ENCODE measurements at regions not wholly inside any gene's neighbourhood (a gene's known extent, or its start where the extent isn't known, plus 50 kb on each side); places are given as distances from the start of the nearest gene placed in this dataset.

- Histone ChIP-seq H4K20me1 (ENCODE audit: control insufficient read depth, insufficient read depth, insufficient read length) (no peaks in the 10 kb centered on the region), H3K56ac (ENCODE audit: insufficient read length, low read depth, low read length) (no peak overlapping the region), H2BK12ac (ENCODE audit: insufficient read length, low read depth, low read length) (no peak overlapping the region), H2BK15ac (ENCODE audit: low read depth, low read length) (no peak overlapping the region), H3K14ac (ENCODE audit: insufficient read depth, low read length) (no peak overlapping the region), H3K4me1 (ENCODE audit: insufficient read depth, low read length) (no peaks in the 10 kb centered on the region), H3K9ac (ENCODE audit: extremely low read depth, insufficient read length, low read length) (no peak overlapping the region), H3K79me2 (ENCODE audit: insufficient read depth, low read length) (no peaks in the 10 kb centered on the region), H3K4ac (ENCODE audit: low read depth, low read length) (no peak overlapping the region), H2BK5ac (ENCODE audit: insufficient read length, low read length) (no peak overlapping the region), H3K23me2 (ENCODE audit: insufficient read length, low read depth, low read length, poor library complexity, severe bottlenecking) (no peaks in the 10 kb centered on the region), H2AK5ac (ENCODE audit: insufficient read length, low read length) (no peak overlapping the region), H4K8ac (replicated peaks; ENCODE audit: insufficient read length, low read depth, low read length) (no peak overlapping the region), H3K27ac (ENCODE audit: insufficient read length, low read depth, low read length) (no peak overlapping the region), H2AFZ (ENCODE audit: low read length) (no peak overlapping the region), H2BK120ac (ENCODE audit: low read depth, low read length, poor library complexity, severe bottlenecking) (no peak overlapping the region), H3K23ac (ENCODE audit: insufficient read length, low read depth, low read length) (no peak overlapping the region), H3K27me3 (ENCODE audit: insufficient read depth, low read length) (no peaks in the 10 kb centered on the region), H4K5ac (ENCODE audit: insufficient read length, low read depth, low read length) (no peak overlapping the region), H4K91ac (ENCODE audit: insufficient read length, low read depth, low read length) (no peak overlapping the region), H3T11ph (ENCODE audit: low read length) (no peak overlapping the region), H3K4me2 (ENCODE audit: insufficient read depth, insufficient read length, low read length) (no peak overlapping the region), H3K79me1 (ENCODE audit: insufficient read depth, low read depth, low read length, poor library complexity, severe bottlenecking) (no peaks in the 10 kb centered on the region), H2BK20ac (ENCODE audit: low read depth, low read length, poor library complexity, severe bottlenecking) (no peak overlapping the region), H3K9me3 (ENCODE audit: control insufficient read depth, low read depth, low read length) (no peaks in the 10 kb centered on the region), H3K18ac (ENCODE audit: insufficient read length, low read depth, low read length) (no peak overlapping the region)
- TF ChIP-seq CTCF (conservative IDR thresholded peaks at IDR 0.05), result peak; percentile 90
- Mint-ChIP-seq H3K4me3 (no peak overlapping the region), H3K4me1 (peaks cover 0 to 4% of the 10 kb centered on the region in 2 experiments; a peak in 1 of 4 replicates), H3K27ac (no peak overlapping the region), H3K27me3 (ENCODE audit: low read depth) (no peaks in the 10 kb centered on the region), H3K36me3 (ENCODE audit: insufficient read depth in 1 of 3, low read depth in 3 of 3) (no peaks in the 10 kb centered on the region; a peak in 2 of 7 replicates), H3K9me3 (peaks cover 0 to 2% of the 10 kb centered on the region in 2 experiments; a peak in 1 of 5 replicates)
- WGBS (ENCODE audit: extremely low coverage, insufficient read length, low lambda C conversion rate), result no CpG with 5 or more reads among the region's 3 CpGs
- no peak for DNase-seq
Observed at GRCh38 chr3:152524198-152525140, 255.7 kb downstream of the MBNL1 start.

Data from H9 (cell line).